ENCODE measurements at regions not wholly inside any gene's neighbourhood (a gene's known extent, or its start where the extent isn't known, plus 50 kb on each side); places are given as distances from the start of the nearest gene placed in this dataset.
"Not testable (repeated sequence)": the region's sequence is repeated elsewhere in the genome, so short reads cannot be mapped to it uniquely, and the experiment has no call there.

DNA sequence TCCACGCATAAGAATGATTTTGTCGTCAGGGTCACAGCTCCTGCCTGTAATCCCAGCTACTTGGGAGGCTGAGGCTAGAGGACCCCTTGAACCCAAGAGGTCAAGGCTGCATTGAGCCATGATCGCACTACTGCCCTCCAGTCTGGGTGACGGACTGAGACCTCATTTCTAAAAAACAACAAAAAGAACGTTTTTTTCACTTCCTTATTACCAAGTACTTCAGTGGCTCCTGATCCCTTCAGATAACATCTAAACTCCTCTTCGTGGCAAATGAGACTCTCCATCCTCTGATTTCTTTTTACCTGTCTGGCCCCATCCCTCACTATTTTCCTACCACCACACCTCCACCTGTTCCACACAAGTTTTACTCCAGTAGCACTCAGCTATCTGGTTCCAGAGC lies 105.4 kb upstream of the TLK1 start:
- DNase-seq (ENCODE audit: extremely low read depth, insufficient read length) = no peak
- Histone ChIP-seq H3K36me3 (ENCODE audit: control insufficient read depth, insufficient read depth, low read length) (no peaks in the 10 kb centered on the region), H3K4me3 (replicated peaks; ENCODE audit: low read depth, low read length) (no peak overlapping the region), H3K27me3 (replicated peaks; ENCODE audit: control insufficient read depth, insufficient read depth, low read length) (no peaks in the 10 kb centered on the region)
- TF ChIP-seq, protein P1, sequence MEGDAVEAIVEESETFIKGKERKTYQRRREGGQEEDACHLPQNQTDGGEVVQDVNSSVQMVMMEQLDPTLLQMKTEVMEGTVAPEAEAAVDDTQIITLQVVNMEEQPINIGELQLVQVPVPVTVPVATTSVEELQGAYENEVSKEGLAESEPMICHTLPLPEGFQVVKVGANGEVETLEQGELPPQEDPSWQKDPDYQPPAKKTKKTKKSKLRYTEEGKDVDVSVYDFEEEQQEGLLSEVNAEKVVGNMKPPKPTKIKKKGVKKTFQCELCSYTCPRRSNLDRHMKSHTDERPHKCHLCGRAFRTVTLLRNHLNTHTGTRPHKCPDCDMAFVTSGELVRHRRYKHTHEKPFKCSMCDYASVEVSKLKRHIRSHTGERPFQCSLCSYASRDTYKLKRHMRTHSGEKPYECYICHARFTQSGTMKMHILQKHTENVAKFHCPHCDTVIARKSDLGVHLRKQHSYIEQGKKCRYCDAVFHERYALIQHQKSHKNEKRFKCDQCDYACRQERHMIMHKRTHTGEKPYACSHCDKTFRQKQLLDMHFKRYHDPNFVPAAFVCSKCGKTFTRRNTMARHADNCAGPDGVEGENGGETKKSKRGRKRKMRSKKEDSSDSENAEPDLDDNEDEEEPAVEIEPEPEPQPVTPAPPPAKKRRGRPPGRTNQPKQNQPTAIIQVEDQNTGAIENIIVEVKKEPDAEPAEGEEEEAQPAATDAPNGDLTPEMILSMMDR (IDR thresholded peaks at IDR 0.05; ENCODE audit: insufficient read depth, low read length, poor library complexity, severe bottlenecking) = no peak

DNA sequence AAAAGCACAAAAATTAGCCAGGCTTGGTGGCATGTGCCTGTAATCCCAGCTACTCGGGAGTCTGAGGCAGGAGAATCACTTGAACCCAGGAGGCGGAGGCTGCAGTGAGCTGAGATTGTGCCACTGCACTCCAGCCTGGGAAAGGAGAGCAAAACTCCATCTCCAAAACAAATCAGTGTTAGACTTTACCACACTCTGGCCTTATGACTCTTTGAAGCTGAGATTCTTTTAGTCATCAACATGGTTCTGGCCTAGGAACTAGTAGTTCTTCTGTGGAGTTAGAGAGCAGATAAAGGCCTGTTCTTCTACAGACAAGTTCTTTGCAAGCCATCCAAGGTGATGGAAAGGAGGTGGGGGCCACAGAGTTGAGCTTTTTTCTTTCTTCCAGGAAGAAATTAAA lies 100.8 kb upstream of the TLK1 start:
- not testable (repeated sequence) for H3K36me3 ChIP-seq (ENCODE audit: control insufficient read depth, insufficient read depth, low read length); H3K27me3 ChIP-seq (replicated peaks; ENCODE audit: control insufficient read depth, insufficient read depth, low read length); H3K4me3 ChIP-seq (replicated peaks; ENCODE audit: low read depth, low read length); DNase-seq (ENCODE audit: extremely low read depth, insufficient read length)

DNA sequence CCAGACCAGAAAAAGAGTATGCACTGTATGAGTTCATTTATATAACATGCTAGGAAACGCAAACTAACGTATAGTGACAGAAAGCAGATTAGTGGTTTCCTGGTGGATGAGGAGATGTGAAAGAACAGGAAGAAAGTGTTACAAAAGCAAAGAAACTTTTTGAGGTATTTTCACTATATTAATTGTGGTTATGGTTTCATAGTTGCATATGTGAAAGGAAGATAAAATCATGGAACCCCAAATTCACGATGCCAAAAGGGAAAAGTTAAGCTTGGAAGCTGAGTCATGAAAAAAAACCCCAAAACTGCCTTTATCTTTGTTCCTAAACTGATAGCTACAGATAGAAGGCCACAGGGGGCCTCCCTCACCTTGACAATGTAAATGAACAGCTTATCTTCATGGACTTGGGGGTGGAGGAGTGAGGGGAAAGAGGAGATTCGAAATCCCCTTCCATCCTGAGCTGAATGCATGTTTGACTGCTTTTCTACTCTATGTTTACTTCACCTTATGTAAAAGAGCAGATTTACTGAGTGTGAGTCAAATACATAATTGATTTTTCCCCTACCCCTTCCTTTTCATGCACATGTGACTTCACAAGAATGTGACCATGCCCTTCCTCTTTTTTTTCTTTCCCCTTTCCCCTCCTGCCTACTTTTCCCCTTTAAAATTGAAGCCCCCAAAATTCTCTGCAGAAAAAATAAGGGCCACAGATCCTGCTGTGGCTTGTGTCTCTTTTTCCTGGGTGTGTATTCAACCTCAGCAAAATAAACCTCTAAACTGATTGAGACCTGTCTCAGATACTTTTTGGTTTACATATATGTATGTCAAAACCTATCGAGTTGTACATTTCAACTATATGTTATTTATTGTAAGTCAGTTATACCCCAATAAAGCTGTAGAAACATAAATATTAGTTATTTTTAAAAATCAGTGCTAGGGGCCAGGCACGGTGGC lies 100.1 kb upstream of the TLK1 start:
- Histone ChIP-seq H3K4me3 (replicated peaks; ENCODE audit: low read depth, low read length) (no peak overlapping the region), H3K27me3 (replicated peaks; ENCODE audit: control insufficient read depth, insufficient read depth, low read length) (no peaks in the 10 kb centered on the region), H3K36me3 (ENCODE audit: control insufficient read depth, insufficient read depth, low read length) (no peaks in the 10 kb centered on the region)
- DNase-seq (ENCODE audit: extremely low read depth, insufficient read length) = peak; percentile 40
- TF ChIP-seq, protein P1 (IDR thresholded peaks at IDR 0.05; ENCODE audit: insufficient read depth, low read length, poor library complexity, severe bottlenecking) = peak; percentile 1

DNA sequence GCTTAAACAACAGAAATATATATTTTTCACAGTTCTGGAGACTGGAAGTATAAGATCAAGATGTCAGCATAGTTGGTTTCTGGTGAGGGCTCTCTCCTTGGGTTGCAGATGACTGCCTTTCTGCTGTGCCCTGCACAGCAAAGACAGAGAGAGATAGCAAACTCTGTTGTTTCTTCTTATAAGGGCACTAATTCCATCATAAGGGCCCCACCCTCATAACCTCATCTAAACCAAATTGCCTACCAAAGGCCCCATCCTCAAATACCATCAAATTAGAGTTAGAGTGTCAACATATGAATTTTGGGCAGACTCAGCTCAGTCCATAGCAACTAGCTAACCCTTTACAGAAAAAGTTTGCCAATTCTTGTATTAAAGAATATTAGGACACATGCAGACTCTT lies 94.0 kb upstream of the TLK1 start:
- TF ChIP-seq, protein P1 (IDR thresholded peaks at IDR 0.05; ENCODE audit: insufficient read depth, low read length, poor library complexity, severe bottlenecking) = no peak
- Histone ChIP-seq H3K27me3 (replicated peaks; ENCODE audit: control insufficient read depth, insufficient read depth, low read length) (no peaks in the 10 kb centered on the region), H3K36me3 (ENCODE audit: control insufficient read depth, insufficient read depth, low read length) (no peaks in the 10 kb centered on the region), H3K4me3 (replicated peaks; ENCODE audit: low read depth, low read length) (no peak overlapping the region)
- no peak for DNase-seq (ENCODE audit: extremely low read depth, insufficient read length)

DNA sequence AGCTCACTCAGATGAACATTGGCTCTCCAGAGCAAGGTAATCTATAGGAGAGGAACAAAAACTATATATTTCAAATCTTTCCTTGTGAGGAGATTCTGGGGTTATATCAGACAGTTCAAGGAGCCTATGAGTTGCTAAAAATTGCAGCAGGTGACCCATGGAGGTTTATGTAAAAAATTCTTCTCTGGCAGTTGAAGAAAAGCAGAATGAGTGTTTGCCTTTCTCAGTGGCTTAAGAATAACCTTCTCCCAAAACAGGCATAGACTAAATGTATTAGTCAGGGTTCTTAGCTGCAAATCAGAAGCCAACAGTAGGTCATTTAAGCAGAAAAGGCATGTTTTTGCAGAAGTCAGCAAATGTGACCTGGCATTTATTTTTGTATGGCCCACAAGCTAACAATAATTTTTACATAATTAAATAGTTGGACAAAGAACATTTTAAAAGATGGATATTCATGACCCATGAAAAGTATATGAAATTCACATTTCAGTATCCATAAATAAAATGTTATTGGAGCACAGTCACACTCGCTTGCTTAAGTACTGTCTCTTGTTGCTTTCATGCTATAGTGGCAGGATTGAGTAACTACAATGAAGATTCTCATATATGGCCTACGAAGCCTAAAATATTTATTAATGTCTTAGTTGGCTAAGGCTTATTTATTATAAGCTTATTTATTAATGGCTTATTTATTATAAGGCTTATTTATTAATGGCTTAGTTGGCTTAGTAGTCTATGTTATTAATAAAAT lies 93.4 kb upstream of the TLK1 start:
- H3K4me3 ChIP-seq (replicated peaks; ENCODE audit: low read depth, low read length) = no peak overlapping the region
- no peaks in the 10 kb centered on the region for H3K27me3 ChIP-seq (replicated peaks; ENCODE audit: control insufficient read depth, insufficient read depth, low read length)
- TF ChIP-seq, protein P1 (IDR thresholded peaks at IDR 0.05; ENCODE audit: insufficient read depth, low read length, poor library complexity, severe bottlenecking) = no peak
- H3K36me3 ChIP-seq (ENCODE audit: control insufficient read depth, insufficient read depth, low read length) = no peaks in the 10 kb centered on the region
- no peak for DNase-seq (ENCODE audit: extremely low read depth, insufficient read length)

DNA sequence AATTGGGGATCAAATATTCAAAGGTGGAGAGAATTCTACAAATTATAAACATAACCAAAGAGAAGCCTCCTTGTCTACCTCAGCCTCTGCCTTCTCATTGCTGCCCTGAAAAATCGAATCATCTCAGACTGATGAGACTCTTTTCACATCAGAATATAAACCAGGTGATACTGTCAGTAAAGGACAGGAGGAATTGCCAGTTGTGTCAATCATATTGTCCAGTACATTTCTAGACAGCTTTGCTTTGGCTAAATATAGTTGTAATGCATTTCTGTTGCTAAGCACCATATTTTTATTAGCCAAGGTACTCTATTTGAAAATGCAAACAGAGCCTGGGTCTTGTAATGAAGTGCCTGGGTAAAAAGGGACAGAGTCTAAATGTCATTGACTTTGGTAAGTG lies 92.6 kb upstream of the TLK1 start:
- DNase-seq (ENCODE audit: extremely low read depth, insufficient read length) = no peak
- H3K27me3 ChIP-seq (replicated peaks; ENCODE audit: control insufficient read depth, insufficient read depth, low read length) = no peaks in the 10 kb centered on the region
- TF ChIP-seq, protein P1 (IDR thresholded peaks at IDR 0.05; ENCODE audit: insufficient read depth, low read length, poor library complexity, severe bottlenecking) = no peak
- no peak overlapping the region for H3K4me3 ChIP-seq (replicated peaks; ENCODE audit: low read depth, low read length)
- no peaks in the 10 kb centered on the region for H3K36me3 ChIP-seq (ENCODE audit: control insufficient read depth, insufficient read depth, low read length)

Data from GM06990 (cell line).